ENCODE measurements at regions not wholly inside any gene's neighbourhood (a gene's known extent, or its start where the extent isn't known, plus 50 kb on each side); places are given as distances from the start of the nearest gene placed in this dataset.

DNA sequence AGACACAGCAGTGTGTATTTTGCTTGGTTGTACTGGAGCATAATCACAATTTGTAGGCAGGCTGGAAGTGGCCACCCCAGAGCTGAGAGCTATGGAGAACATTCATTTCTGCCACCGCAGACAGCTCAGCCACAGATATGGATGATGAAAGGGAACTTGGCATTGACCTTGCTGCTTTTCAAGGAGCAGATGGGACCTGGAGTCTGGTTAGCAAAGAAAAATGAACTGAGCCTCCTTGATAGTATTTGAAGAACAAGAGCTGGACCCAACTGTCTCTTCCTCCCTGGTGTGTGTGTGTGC is 395.2 kb upstream of the ZNF462 start:
- no peak overlapping the region; a peak in 1 of 7 replicates for H3K27ac Mint-ChIP-seq
- H4K8ac ChIP-seq (replicated peaks; ENCODE audit: insufficient read length, low read depth, low read length): no peak overlapping the region
- peak overlapping the region; percentile 79 for H3K18ac ChIP-seq (ENCODE audit: insufficient read length, low read depth, low read length)
- WGBS (ENCODE audit: extremely low coverage, insufficient read length, low lambda C conversion rate): no CpG with 5 or more reads among the region's 1 CpG
- H3K56ac ChIP-seq (ENCODE audit: insufficient read length, low read depth, low read length): no peak overlapping the region
- no peak overlapping the region for H2BK20ac ChIP-seq (ENCODE audit: low read depth, low read length, poor library complexity, severe bottlenecking)
- no peaks in the 10 kb centered on the region for H3K79me1 ChIP-seq (ENCODE audit: insufficient read depth, low read depth, low read length, poor library complexity, severe bottlenecking)
- no peak overlapping the region for H3K9ac ChIP-seq (ENCODE audit: extremely low read depth, insufficient read length, low read length)
- peaks cover 6 to 15% of the 10 kb centered on the region in 2 experiments for H3K9me3 Mint-ChIP-seq
- H4K5ac ChIP-seq (ENCODE audit: insufficient read length, low read depth, low read length): no peak overlapping the region
- no peak overlapping the region for H2AK5ac ChIP-seq (ENCODE audit: insufficient read length, low read length)
- H3K23ac ChIP-seq (ENCODE audit: insufficient read length, low read depth, low read length): no peak overlapping the region
- no peak overlapping the region for H2BK12ac ChIP-seq (ENCODE audit: insufficient read length, low read depth, low read length)
- no peak overlapping the region for H4K91ac ChIP-seq (ENCODE audit: insufficient read length, low read depth, low read length)
- no peak overlapping the region for H3K27ac ChIP-seq (ENCODE audit: insufficient read length, low read depth, low read length)
- no peak overlapping the region for H3K4me2 ChIP-seq (ENCODE audit: insufficient read depth, insufficient read length, low read length)
- H3K4me1 Mint-ChIP-seq: peaks cover 12 to 18% of the 10 kb centered on the region in 2 experiments
- H3K14ac ChIP-seq (ENCODE audit: insufficient read depth, low read length): no peak overlapping the region
- H2BK5ac ChIP-seq (ENCODE audit: insufficient read length, low read length): no peak overlapping the region
- no peak overlapping the region for H3T11ph ChIP-seq (ENCODE audit: low read length)
- no peaks in the 10 kb centered on the region for H3K79me2 ChIP-seq (ENCODE audit: insufficient read depth, low read length)
- no peak overlapping the region for H3K4me3 Mint-ChIP-seq
- no peak for DNase-seq
- H4K20me1 ChIP-seq (ENCODE audit: control insufficient read depth, insufficient read depth, insufficient read length): no peaks in the 10 kb centered on the region
- peaks cover 6% of the 10 kb centered on the region; the same call in 1 of the 2 replicates for H3K4me1 ChIP-seq (ENCODE audit: insufficient read depth, low read length)
- H2BK120ac ChIP-seq (ENCODE audit: low read depth, low read length, poor library complexity, severe bottlenecking): no peak overlapping the region
- no peak for TF ChIP-seq CTCF (conservative IDR thresholded peaks at IDR 0.05)
- no peaks in the 10 kb centered on the region; the same call in 1 of the 2 replicates for H3K27me3 Mint-ChIP-seq (ENCODE audit: low read depth)
- H3K27me3 ChIP-seq (ENCODE audit: insufficient read depth, low read length): no peaks in the 10 kb centered on the region
- no peak overlapping the region for H2BK15ac ChIP-seq (ENCODE audit: low read depth, low read length)
- H3K23me2 ChIP-seq (ENCODE audit: insufficient read length, low read depth, low read length, poor library complexity, severe bottlenecking): no peaks in the 10 kb centered on the region
- H3K9me3 ChIP-seq (ENCODE audit: control insufficient read depth, low read depth, low read length): no peaks in the 10 kb centered on the region
- H3K4ac ChIP-seq (ENCODE audit: low read depth, low read length): no peak overlapping the region
- no peak overlapping the region for H2AFZ ChIP-seq (ENCODE audit: low read length)
- H3K36me3 Mint-ChIP-seq (ENCODE audit: insufficient read depth in 1 of 3, low read depth in 3 of 3): peaks cover 5 to 9% (median 6%) of the 10 kb centered on the region in 3 experiments; a peak in 5 of 7 replicates

Data from H9 (cell line).